ENCODE measurements at regions not wholly inside any gene's neighbourhood (a gene's known extent, or its start where the extent isn't known, plus 50 kb on each side); places are given as distances from the start of the nearest gene placed in this dataset.

- TF ChIP-seq CTCF (conservative IDR thresholded peaks at IDR 0.05), result no peak
- TF ChIP-seq ZFX (IDR thresholded peaks at IDR 0.05), result no peak
These were observed 112.2 kb downstream of the ZFP36L2 start for GRCh38 chr2:43114210-43114609.
